Endothelial cell of umbilical vein (primary cell): ENCODE measurements at regions not wholly inside any gene's neighbourhood (a gene's known extent, or its start where the extent isn't known, plus 50 kb on each side); places are given as distances from the start of the nearest gene placed in this dataset.

ENCODE experiments used
- BruUV-seq: library from RNA; stranded (reverse); fragments of 400-500 nt; replicated peaks from 2 replicates; lab custom pipeline; 2021; lab: Mats Ljungman, UMichigan
- CTCF ChIA-PET: fragments of 300-600, 350-600 bp; sonication (Branson Sonifier 250); formaldehyde crosslinking; loops from one replicate; lab custom pipeline; 2021; ENCODE audit warnings: antibody characterized with exemption, inconsistent platforms; lab: Charles Lee
- POLR2A ChIA-PET: fragments of 300-600, 350-600 bp; sonication (Branson Sonifier 250); formaldehyde crosslinking; loops from one replicate; lab custom pipeline; 2021; ENCODE audit warnings: antibody characterized with exemption, inconsistent platforms; lab: Charles Lee
- DNase-seq: peaks from one replicate; pipeline ENCODE4 v3.0.0-alpha.2; 2011; ENCODE audit warnings: low read depth, low spot score
- FAIRE-seq: peaks from 2 replicates; lab custom pipeline; 2011; peaks lifted over from hg19 to GRCh38; lab: Jason Lieb, UNC
- H2AFZ ChIP-seq: 2 replicates; pipeline ENCODE4 v1.6.0; 2012; ENCODE audit warnings: low read depth, low read length, control low read depth, inconsistent platforms
- H3K27ac ChIP-seq: 2 replicates; pipeline ENCODE4 v1.5.1; 2011; ENCODE audit warnings: low read depth, mild to moderate bottlenecking, control low read depth, low read length, moderate library complexity; ENCODE audit not compliant: insufficient read depth
- H3K27me3 ChIP-seq, 2 experiments: 2 replicates each; pipeline versions ENCODE4 v1.6.0 to v1.6.1; 2011; ENCODE audit warnings: low read length in 2 of 2, mixed read lengths in 1 of 2; ENCODE audit not compliant: control insufficient read depth in 2 of 2, insufficient read depth in 2 of 2
- H3K36me3 ChIP-seq, 2 experiments: 2 replicates in 1 of 2; 3 replicates in 1 of 2; pipeline ENCODE4 v1.5.1; 2011; ENCODE audit warnings: low read length in 2 of 2, mild to moderate bottlenecking in 1 of 2, moderate library complexity in 1 of 2; ENCODE audit not compliant: control insufficient read depth in 2 of 2, insufficient read depth in 2 of 2; ENCODE audit errors: extremely low read depth in 1 of 2
- H3K4me1 ChIP-seq: 3 replicates; pipeline ENCODE4 v1.5.1; 2011; ENCODE audit warnings: mild to moderate bottlenecking, low read length; ENCODE audit not compliant: control insufficient read depth, insufficient read depth; ENCODE audit errors: extremely low read depth
- H3K4me2 ChIP-seq: 2 replicates; pipeline ENCODE4 v1.6.1; 2011; ENCODE audit warnings: low read length, control low read depth, mixed read lengths; ENCODE audit not compliant: insufficient read depth
- H3K4me3 ChIP-seq, 3 experiments: fragments of 200-600 bp in 1 of 3; sonication (generic), shearing (Covaris generic) in 1 of 3; replicated peaks in 1 of 3; 2 replicates each; pipeline ENCODE4 v1.5.1; 2011 to 2016; ENCODE audit warnings: control low read depth in 3 of 3, low read length in 3 of 3, mild to moderate bottlenecking in 2 of 3, inconsistent platforms in 1 of 3, low read depth in 1 of 3, moderate library complexity in 1 of 3; ENCODE audit not compliant: insufficient read depth in 1 of 3
- H3K79me2 ChIP-seq: 2 replicates; pipeline ENCODE4 v1.6.0; 2012; ENCODE audit warnings: low read length, inconsistent platforms; ENCODE audit not compliant: control insufficient read depth, insufficient read depth
- H3K9ac ChIP-seq: replicated peaks from 2 replicates; pipeline ENCODE3; 2011; ENCODE audit warnings: low read length, control low read depth; ENCODE audit not compliant: insufficient read depth; ENCODE audit errors: extremely low read depth
- H3K9me1 ChIP-seq: replicated peaks from 3 replicates; pipeline ENCODE4 v1.6.0; 2011; ENCODE audit warnings: mild to moderate bottlenecking, low read length; ENCODE audit not compliant: control insufficient read depth, insufficient read depth; ENCODE audit errors: extremely low read depth
- H3K9me3 ChIP-seq: replicated peaks from 2 replicates; pipeline ENCODE4 v1.5.1; 2012; ENCODE audit warnings: low read length, inconsistent platforms; ENCODE audit not compliant: control insufficient read depth, insufficient read depth
- H4K20me1 ChIP-seq: replicated peaks from 2 replicates; pipeline ENCODE3; 2011; ENCODE audit warnings: mild to moderate bottlenecking, low read length; ENCODE audit not compliant: control insufficient read depth, insufficient read depth; ENCODE audit errors: extremely low read depth
- CTCF ChIP-seq, 2 donors: IDR thresholded peaks; 1 replicate in 1 of 2; 2 replicates in 1 of 2; pipeline ENCODE4 v1.5.1; 2011; ENCODE audit warnings: low read length in 2 of 2, mild to moderate bottlenecking in 2 of 2, moderate library complexity in 2 of 2, control low read depth in 1 of 2, inconsistent platforms in 1 of 2, low read depth in 1 of 2; ENCODE audit not compliant: insufficient read depth in 1 of 2; ENCODE audit errors: extremely low read depth in 1 of 2
- EZH2 ChIP-seq: IDR thresholded peaks from 2 replicates; pipeline ENCODE4 v1.6.1; 2012; ENCODE audit warnings: borderline replicate concordance, low read depth, mild to moderate bottlenecking, moderate library complexity, low read length, inconsistent platforms; ENCODE audit not compliant: severe bottlenecking
- FOS ChIP-seq: IDR thresholded peaks from 2 replicates; pipeline ENCODE4 v1.6.1; 2011; ENCODE audit warnings: mild to moderate bottlenecking, low read length, moderate library complexity, borderline replicate concordance; ENCODE audit not compliant: insufficient read depth
- GATA2 ChIP-seq: IDR thresholded peaks from 2 replicates; pipeline ENCODE4 v1.7.0; 2011; ENCODE audit warnings: low read depth, mild to moderate bottlenecking, moderate library complexity, mixed read lengths, low read length; ENCODE audit not compliant: insufficient read length, insufficient read depth
- JUN ChIP-seq: IDR thresholded peaks from 2 replicates; pipeline ENCODE4 v1.6.1; 2011; ENCODE audit warnings: borderline replicate concordance, low read depth; ENCODE audit not compliant: insufficient read length, insufficient read depth
- MAX ChIP-seq: IDR thresholded peaks from 2 replicates; pipeline ENCODE4 v1.6.1; 2011; ENCODE audit not compliant: insufficient read depth, insufficient read length
- MYC ChIP-seq: IDR thresholded peaks from one replicate; pipeline ENCODE4 v1.6.1; 2011; ENCODE audit warnings: mild to moderate bottlenecking, low read depth, low read length
- POLR2A ChIP-seq: IDR thresholded peaks from 2 replicates; pipeline ENCODE4 v1.6.1; 2012; ENCODE audit warnings: low read depth, mild to moderate bottlenecking, control low read depth, low read length
- POLR2AphosphoS5 ChIP-seq: IDR thresholded peaks from 2 replicates; pipeline ENCODE4 v1.6.1; 2012; ENCODE audit warnings: low read depth, mild to moderate bottlenecking, control low read depth, low read length, moderate library complexity; ENCODE audit not compliant: insufficient read depth
- dilution Hi-C: fragments of 300-500 bp; cut with MboI; formaldehyde crosslinking; loops from one replicate; pipeline ENCODE4 v1.15.0; 2019; ENCODE audit warnings: low sequenced_read_pairs; ENCODE audit not compliant: extremely low pct_ligation_motif_present
- intact Hi-C: fragments of 100-400 bp; cut with micrococcal nuclease; formaldehyde crosslinking; loops from one replicate; pipeline ENCODE4 v1.10.0; 2022

GRCh38 chr4:151933122-151933827 is 172.5 kb upstream of the GATB start:
- H3K4me2 ChIP-seq = no peak overlapping the region
- no peak overlapping the region for H2AFZ ChIP-seq
- FAIRE-seq = no peak
- H3K9ac ChIP-seq = no peak overlapping the region
- intact Hi-C loops = no loop called here
- no peaks in the 10 kb centered on the region for H3K4me1 ChIP-seq
- no peaks in the 10 kb centered on the region for H3K9me3 ChIP-seq
- no peaks in the 10 kb centered on the region for H3K36me3 ChIP-seq
- no peak overlapping the region for H3K27ac ChIP-seq
- DNase-seq = no peak
- ChIA-PET POLR2A (no interaction called here), CTCF (interaction anchor here (1.1 kb wide), 2 partner anchors 132 to 213 kb away, joined by 3 read pairs; no protein-coding TSS in a partner anchor)
- no peaks in the 10 kb centered on the region for H3K27me3 ChIP-seq
- TF ChIP-seq FOS (no peak), JUN (no peak), POLR2A (no peak), CTCF (IDR thresholded peaks at IDR 0.05; ENCODE audit: extremely low read depth in 1 of 2, insufficient read depth in 1 of 2, low read depth in 1 of 2, low read length in 2 of 2) (no peak), GATA2 (no peak), EZH2 (no peak), POLR2AphosphoS5 (no peak), MYC (no peak), MAX (no peak)
- no TSS peak for BruUV-seq
- dilution Hi-C loops = no loop called here
- H3K4me3 ChIP-seq = no peak overlapping the region
- no peaks in the 10 kb centered on the region for H4K20me1 ChIP-seq
- H3K79me2 ChIP-seq = no peaks in the 10 kb centered on the region
- no peaks in the 10 kb centered on the region for H3K9me1 ChIP-seq
